CD4-positive, alpha-beta T cell treated with Interleukin-21 for 1 hour (primary cell): ENCODE measurements at regions not wholly inside any gene's neighbourhood (a gene's known extent, or its start where the extent isn't known, plus 50 kb on each side); places are given as distances from the start of the nearest gene placed in this dataset.

Experiments used
- DNase-seq: peaks from one replicate; pipeline ENCODE4 v3.0.0-alpha.2; 2020

DNA sequence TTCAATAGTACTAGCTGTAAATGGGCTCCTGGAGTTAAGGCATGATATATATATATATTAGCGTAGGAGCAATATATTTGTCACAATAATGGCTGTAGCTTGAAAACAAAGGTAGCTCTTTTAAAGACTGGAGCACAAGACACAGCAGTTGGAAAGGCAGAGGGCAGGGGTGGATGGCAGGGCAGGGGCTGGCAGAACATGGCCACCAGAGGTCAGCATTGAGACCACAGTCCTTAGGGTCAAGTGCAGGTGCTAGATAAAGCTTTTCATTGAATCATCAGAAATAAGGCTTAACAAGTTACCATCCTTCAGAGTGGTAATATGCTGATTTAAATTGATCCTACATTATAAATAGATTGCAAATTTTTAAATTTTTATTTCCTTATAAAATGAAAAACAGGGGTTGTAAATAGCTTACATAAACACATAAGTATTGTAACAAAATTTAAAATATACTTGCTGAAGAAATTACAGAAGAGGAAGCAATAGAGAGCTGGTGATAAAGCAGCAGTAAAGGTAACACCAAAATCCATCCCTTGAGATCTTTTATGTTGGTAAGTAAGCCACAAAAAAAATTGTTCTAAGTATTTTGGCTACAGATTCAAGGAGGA lies 161.2 kb upstream of the PIEZO2 start:
- DNase-seq: peak; percentile 9

DNA sequence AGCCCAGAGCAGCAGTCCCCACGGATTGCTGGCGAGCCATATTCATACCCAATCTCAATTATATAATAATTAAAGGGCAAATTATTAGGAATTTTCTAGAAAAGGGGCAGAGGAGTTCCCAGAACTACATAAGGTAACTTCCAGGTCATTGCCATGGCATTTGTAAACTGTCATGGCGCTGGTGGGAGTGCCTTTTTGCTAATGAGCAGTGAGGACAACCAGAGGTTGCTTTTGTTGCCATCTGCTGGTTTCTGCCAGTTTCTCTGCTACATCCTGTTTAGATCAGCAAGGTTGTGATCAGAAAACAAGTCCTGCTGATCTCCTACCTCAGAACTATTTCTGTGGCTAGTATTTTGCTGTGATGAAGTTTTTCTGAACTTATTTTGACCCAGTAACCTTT lies 159.8 kb upstream of the PIEZO2 start:
- DNase-seq: no peak

DNA sequence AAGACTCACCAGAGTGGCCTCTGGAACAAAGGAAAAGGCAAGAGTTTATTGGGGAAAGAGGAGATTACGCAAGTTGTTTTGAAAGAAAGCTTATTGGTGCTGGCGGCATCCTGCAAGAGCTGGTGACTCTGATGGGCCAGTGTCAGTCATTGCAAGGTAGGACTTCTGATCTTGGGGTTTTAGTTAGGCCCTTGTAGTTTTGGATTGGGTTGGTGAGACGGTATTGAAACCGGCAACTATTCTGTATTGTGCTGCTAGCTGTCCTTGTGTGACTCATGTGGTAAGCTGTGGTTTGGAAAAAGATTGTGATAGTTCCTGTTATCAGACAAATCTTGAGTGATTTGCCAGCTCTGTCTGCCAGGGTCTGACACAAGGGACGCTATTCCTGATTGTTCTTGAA lies 159.1 kb upstream of the PIEZO2 start:
- no peak for DNase-seq

DNA sequence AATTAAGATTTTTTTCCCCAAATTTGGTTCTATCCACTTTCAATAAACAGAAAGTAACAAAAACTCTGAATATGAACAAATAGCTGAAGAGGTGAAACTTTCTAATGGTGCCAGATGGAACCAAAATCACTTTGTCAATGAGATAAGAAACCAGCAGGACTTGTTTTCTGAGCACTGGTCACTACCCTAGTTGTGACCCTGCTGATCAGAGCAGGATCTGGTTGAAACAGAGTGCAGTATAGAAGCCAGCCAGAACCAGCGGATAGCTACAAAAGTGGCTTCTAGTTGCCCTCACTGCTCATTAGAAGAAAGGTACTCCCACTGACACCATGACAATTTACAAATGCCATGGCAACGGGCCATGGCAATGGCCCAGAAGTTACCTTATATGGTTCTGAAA lies 158.3 kb upstream of the PIEZO2 start:
- no peak for DNase-seq

DNA sequence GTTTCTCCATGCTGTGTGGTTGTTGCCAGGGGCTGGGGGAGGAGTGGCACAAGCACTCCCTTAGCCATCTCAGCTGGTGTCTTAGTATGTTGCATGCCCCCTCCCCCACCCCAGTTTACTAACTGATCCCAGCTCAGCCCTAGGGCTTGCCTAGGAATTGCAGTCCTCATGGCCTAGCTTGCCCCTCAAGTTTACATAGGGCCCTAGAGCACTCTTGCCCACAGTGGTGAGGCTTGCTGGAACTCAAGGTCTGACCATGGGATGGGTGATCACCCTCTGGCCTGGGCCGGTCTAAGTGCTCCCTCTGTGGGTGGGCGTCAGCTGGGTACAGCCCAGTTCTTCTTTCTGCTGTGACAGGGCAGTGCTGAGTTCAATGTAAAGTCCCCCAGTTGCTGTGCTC lies 156.1 kb upstream of the PIEZO2 start:
- DNase-seq: no peak

DNA sequence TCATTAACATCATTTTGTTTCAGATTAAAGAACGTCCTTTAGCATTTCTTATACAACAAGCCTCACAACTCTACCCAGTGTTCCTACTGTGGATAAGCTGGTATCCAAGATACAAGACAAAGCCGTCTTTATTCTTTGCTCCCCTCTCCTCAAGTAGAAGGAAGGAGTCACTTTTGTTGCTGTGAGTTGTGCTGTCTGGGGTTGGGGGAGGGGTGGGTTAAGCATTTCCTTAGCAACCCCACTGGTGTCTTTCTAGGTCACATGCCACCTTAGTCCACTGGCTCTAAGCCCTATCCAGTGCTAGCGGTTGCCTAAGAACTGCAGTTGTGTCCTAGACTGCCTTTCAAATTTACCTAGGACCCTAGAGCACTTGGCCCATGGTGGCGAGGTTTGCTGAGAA lies 155.6 kb upstream of the PIEZO2 start:
- DNase-seq: no peak

DNA sequence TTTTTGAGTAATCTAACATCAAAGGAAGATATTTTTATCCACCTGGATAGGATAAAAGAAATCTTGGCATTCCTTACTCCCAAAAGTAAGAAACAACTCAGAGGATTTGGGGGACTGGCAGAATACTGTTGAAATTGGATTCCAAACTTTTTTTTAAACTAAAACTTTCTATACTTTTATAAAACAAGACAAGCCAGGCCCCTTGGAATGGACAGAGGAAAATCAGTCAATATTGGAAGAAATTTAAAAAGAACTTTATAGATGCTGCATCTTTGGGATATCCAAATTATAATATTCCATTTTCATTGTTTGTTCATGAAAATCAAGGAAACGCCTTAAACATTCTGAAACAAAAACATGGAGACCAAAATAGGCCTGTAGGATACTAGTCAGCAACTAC lies 147.6 kb upstream of the PIEZO2 start:
- DNase-seq: no peak

DNA sequence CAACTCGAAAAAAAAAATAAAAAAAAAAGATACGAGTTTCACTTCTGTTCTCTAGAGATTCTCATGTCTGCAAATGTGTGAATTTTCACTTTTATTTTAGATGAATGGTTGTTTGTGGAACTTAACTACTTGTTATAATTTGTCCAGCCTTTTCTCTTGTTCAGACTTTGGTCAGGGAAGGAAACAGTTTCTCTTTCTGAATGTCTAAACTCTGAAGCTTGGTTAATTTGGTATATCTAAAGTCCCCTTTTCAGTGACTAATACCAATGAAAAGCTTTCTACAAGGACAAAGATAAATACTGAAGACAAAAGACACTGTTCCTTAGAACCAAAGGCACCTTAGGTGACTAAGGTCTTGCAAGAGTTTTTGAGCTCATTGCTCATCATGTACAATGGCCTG lies 144.4 kb upstream of the PIEZO2 start:
- no peak for DNase-seq

DNA sequence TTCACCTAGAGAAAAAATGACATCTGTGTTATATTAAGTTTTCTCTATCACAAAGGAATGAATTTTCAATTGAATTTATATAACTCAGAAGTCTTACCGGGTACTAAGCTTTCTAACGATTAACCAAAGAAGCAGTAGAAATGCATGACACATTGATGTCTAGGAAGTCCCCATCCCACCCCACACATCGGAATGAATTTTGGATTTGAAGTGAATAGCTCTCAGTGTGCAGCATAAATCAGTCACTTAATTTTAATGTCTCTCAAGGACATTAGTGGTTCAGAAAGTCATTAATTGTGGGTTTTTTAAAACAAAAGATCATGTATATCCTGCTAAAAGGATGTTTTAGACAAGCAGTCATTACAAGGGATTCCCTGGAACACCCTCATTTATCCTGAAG lies 141.4 kb upstream of the PIEZO2 start:
- no peak for DNase-seq

DNA sequence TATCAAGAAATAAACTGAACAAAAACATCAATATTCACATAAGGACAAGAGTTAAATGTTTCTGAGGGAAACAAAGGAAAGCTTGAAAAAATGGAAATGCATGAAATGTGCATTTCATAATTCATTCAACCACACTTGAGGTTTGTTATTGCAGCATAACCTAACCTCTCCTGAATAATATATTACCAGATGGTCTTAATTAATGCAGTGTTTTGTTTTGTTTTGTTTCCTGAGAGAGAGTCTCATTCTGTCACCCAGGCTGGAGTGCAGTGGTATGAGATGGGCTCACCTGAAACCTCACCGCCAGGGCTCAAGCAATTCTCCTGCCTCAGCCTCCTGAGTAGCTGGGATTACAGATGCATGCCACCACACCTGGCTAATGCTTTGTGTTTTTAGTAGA lies 139.9 kb upstream of the PIEZO2 start:
- no peak for DNase-seq

DNA sequence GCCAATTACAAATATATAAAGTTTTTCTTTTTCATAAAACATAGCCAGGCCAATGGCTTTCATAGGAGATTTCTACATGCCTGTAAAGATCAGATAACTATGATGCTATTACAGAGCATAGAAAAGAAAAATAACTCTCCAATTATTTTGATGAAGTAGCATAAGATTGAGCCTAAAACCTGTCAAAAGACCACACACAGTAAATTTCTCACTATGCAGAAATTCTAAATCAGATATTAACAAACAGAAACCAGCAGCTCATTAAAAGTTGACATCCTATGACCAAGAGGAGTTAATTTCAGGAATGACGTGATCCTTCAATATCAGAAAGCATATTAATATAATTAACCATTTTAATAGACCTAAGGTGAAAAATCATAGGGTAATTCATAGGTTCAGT lies 139.0 kb upstream of the PIEZO2 start:
- no peak for DNase-seq

DNA sequence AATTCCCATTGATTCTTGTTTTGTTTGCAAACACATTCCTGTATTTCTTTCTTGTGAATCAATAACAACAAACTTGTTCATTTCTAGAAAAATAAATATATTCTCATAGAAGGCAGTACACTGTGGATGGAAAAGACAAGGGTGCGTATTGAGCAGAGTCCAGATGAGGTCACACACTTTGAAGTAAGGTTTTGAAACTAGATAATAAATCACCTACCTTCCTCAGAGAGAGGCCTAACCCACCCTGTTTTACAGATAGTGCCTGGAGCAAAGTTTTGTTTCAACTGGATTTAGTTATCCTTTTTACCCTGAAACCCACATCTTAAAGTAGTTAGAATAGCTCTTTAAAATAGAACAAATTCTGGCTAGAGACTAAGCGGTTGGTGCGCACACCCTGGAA lies 137.1 kb upstream of the PIEZO2 start:
- DNase-seq: no peak

DNA sequence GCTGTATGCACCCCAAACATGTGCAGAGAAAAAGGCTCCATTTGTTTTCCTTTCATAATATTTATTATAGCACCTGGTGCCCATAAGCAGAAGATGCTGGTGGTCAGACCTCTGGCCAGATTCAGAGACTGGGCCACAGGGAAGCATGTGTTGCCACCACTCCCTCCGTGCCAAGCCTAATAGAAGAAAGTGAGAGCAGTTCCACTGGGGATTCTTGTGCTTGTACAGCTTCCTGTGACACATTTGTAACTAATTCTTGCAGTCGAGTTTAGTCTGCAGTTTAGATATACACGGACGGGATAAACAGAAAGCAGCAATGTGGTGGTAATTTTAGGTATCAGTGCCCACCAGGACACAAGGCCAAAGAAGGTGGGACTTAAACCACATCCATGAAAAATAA lies 135.4 kb upstream of the PIEZO2 start:
- no peak for DNase-seq

DNA sequence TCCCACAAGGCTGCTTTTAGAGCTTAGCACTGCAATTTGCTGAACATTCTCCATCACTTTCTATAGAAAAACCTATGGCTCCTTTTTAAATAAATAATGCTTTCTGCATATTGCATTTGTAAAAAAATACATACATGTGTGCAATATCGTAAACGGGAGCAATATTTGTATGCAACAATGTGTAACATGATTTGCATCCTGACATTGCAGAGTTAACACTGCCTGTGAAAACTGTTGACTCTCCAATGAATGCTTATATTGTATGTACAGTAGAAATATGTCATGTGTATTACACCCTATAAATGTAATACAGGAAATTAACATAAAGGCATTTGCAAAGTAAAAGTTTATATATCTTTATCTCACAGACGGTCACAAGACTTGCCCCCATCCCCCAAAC lies 135.0 kb upstream of the PIEZO2 start:
- DNase-seq: no peak

DNA sequence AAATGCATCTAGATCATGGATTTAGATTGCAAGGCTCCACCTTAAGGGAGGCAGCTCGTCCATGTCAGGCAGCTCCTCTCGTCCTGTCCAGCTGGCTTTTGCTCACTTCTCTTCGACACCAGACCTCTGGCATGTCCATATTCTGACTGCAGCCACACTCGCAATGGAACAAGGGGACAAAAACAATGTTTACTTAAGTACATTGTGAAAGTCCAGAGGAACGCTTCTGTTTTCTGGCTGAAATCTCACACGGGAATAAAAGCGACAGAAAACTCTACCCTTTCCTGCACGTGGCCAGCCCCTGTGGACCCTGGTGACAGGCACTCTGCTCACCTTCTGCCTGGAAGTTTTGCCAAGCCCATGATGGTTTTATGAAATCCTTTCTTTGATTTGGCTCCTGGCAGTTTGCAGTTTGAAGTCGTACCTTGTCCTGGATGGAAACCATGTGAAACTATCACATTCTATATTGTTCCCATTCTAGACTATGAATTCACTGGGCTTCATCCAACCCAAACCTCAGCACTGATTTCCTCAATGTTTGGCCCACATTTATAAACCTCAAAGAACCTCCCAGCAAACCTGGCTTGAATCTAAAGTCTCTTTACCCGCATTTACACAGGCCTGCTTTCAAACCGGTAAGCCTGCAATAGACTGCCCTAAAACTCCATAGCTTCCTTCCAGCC lies 134.3 kb upstream of the PIEZO2 start:
- no peak for DNase-seq

DNA sequence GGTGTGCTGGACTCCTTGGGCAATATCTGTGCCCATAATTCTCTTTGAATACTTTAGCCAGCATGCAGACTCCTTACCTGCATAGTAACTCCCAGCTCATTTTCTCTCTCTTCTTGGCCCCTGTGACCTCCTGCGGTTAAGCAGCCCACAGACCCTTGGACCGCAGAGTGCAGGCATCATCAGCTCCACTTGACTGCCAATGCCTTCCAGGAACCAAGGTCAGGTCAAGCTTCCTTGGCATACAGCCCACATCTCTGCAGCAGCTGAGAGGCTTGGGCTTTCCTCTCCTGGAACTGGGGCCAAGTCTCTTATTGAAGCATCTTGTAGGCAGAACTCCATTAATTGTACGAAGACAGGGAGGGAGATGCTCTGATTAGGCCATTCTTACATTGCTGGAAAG lies 130.1 kb upstream of the PIEZO2 start:
- no peak for DNase-seq

DNA sequence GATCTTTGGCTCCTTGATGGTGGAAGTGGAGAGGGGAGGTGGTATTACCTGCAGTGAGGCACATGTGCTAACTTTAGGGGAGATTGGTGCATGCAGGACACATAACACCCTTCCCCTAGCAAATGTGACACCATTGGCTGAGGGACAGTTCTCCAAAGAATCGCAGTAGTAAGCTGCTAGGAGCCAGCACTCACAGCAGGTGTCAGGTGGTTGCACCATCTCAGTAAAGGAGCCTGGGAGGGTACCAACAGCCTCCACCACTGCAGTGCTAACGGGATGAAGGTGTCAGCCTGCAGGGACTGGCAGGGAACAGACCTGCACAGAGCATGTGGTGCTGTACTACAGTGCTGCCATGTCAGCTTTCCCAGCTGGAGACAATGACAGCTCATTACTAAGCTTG lies 127.3 kb upstream of the PIEZO2 start:
- DNase-seq: no peak

DNA sequence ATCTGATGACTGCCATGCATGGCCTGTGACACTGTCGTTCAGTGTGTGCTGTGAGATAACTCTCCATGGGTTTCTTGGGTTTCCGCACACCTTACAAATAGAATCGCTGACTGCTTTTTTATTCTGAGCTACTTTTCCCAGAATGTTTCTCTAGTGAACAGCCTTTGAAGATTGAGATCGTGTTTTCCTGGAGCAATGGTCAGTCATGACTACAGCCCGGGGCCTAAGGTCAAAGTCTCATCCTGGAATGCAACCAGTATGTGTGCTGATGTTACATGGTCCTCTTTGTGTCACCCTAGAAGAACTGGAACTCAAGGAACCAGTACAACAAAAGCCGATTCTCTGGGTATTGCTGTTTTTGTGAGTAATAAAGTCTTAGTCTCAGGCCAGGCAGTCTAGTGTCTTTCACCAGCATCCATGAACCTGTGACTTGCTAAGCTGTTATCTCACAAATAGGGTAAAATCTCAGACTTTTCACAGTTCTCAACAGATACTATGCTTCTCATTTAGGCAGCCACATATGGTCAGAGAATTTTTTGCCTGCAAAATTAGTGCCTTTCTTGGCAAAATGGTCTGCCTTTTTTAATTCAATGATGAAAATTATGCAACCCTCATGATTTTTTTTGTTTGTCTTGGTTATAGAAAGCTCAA lies 124.9 kb upstream of the PIEZO2 start:
- DNase-seq: no peak

DNA sequence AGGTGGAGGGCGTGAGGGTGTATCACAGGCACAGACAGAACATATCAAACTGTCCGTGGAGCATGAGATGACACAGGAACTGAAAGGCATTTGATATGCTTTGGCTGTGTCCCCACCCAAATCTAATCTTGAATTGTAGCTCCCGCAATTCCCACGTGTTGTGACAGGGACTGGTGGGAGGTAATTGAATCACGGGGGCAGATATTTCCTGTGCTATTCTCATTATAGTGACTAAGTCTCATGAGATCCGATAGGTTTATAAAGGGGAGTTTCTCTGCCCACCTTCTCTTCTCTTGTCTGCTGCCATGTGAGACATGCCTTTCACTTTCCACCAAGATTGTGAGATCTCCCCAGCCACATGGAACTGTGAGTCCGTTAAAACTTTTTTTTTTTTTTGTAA lies 123.1 kb upstream of the PIEZO2 start:
- no peak for DNase-seq

DNA sequence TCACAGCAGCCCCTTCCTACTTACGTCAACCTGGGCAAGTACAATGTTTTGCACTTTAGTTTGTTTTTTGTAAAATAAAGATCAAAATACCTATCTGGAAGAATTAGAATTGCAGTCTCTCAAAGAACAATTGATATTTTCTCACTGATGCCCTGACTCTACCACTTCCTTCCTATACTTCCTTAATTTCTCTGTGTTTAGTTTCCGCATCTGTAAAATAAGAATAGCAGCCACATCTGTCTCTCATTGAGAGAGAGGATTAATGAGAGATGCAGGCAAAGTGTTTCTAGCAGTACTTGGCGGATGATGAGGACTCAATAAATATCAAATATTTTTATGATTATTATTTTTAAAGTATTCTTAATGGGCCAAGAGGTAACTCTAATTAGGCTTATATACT lies 122.6 kb upstream of the PIEZO2 start:
- DNase-seq: no peak

DNA sequence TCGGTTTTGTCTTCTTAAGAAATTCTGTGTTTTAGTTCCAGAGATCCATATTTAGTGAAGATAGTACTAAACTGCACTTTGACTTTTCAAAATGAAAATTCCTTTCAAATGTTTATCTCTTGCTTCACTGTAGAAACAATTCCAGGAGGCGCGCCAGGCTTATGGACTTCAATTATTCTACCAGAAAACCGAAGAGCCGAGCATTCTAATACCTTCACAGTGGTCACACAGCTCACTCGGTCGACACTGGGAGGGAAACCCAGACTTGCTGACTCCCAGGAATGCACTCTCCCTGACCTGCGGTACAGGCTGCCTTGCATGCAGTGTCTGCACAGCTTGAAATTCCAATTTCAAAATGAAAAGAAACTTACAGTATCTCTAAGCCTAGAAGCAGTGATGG lies 119.9 kb upstream of the PIEZO2 start:
- no peak for DNase-seq

DNA sequence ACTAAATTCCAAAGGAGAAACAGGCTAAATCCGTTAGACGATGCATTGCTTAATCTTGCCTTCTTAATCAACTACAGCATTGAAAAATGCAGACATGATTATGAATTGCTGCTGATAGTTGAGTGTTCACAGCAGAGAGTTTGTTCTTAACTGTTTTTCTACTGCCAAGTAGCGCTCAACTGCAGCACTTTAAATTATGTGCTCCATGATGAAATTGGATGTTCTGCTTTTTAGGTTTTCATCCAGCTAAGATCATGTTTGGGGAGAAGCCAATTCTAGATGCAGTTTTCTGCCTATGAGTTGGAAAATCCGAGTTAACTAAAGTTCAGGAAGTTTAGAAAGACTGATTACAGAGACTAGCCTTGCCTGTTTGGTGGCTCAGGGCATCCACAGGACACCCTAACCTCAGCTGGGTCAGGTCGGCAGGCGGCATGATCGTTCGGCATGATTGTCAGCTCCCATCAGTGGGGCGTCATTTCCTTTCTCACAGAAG lies 119.4 kb upstream of the PIEZO2 start:
- DNase-seq: no peak

DNA sequence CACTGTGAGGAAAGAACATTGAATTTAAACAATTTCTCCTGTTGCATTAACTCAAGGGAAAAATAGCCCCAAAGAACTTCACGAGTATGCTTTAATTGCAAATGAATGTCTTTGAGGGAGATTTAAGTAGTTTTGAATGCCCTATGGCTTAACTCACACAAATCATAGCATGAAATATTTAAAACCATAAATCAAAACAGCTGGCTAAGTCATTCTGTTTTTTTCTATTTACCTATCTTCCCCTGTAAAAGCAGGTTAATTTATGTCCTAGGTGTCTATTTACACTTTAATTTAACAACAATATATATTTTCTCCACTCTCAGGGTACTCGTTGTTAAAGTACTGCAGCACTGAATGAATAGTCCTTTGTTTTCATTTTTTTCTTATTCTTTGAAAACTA lies 118.8 kb upstream of the PIEZO2 start:
- no peak for DNase-seq

DNA sequence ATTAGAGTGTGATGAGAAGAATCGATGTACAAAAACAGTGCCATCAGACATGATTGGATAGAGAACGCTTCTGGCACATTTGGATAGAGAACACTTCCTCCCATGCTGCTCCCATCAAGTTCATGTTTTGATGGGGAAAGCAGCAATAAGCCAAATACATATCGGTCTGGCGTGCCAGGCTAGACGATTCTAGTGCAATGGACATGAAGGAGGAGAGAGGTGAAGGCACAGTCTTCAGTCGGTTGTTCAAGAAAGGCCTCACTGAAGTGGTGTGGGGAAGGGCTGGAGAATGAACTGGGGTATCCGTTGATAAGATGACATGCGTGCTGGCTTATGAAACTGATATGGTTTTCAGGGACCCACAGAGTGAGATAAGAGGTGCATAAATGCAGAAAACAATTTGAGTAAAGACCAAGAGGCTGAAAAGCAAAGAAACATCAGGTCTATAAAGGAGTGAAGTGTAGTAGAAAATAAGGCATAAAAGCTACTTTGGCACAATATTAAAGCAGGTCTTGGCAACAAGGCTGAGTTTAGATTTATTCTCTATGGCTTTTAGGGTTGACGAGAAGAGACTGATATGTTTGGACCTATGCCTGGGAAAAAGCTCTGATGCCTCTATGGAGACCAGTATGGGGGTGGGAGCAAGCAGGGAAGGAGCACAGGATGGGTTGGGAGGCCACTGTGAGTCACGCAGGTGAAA lies 117.6 kb upstream of the PIEZO2 start:
- no peak for DNase-seq
